IMR-90 (cell line): ENCODE measurements at regions not wholly inside any gene's neighbourhood (a gene's known extent, or its start where the extent isn't known, plus 50 kb on each side); places are given as distances from the start of the nearest gene placed in this dataset.

ENCODE experiments used
- BHLHE40 ChIP-seq: fragments of 150-350 bp; IDR thresholded peaks from 2 replicates; pipeline ENCODE4 v1.6.1; 2016; ENCODE audit warnings: mild to moderate bottlenecking, low read depth, low read length
- CEBPB ChIP-seq: IDR thresholded peaks from 2 replicates; pipeline ENCODE4 v1.6.1; 2012; ENCODE audit warnings: low read depth, low read length, improper control_type of control experiment
- MAZ ChIP-seq: IDR thresholded peaks from 2 replicates; pipeline ENCODE4 v1.6.1; 2012; ENCODE audit warnings: low read depth, mild to moderate bottlenecking, low read length, improper control_type of control experiment, moderate library complexity, borderline replicate concordance
- POLR2A ChIP-seq: IDR thresholded peaks from 2 replicates; pipeline ENCODE4 v1.6.1; 2012; ENCODE audit warnings: mild to moderate bottlenecking, low read depth, low read length
- RAD21 ChIP-seq: IDR thresholded peaks from 2 replicates; pipeline ENCODE4 v1.6.1; 2012; ENCODE audit warnings: low read length, improper control_type of control experiment
- SMC3 ChIP-seq: fragments of 150-350 bp; IDR thresholded peaks from 2 replicates; pipeline ENCODE4 v1.6.1; 2016; ENCODE audit warnings: low read depth, mild to moderate bottlenecking, antibody characterized with exemption, low read length, moderate library complexity
- TF ChIP-seq, protein P1 (sequence below): fragments of 150-350 bp; IDR thresholded peaks from 2 replicates; pipeline ENCODE4 v1.6.1; 2017; ENCODE audit warnings: mild to moderate bottlenecking, antibody characterized with exemption, low read length, low read depth
- TF ChIP-seq, protein P2 (sequence below): conservative IDR thresholded peaks from 2 replicates; pipeline ENCODE4 v1.5.1; 2012; ENCODE audit warnings: mild to moderate bottlenecking, low read depth, low read length, improper control_type of control experiment

DNA sequence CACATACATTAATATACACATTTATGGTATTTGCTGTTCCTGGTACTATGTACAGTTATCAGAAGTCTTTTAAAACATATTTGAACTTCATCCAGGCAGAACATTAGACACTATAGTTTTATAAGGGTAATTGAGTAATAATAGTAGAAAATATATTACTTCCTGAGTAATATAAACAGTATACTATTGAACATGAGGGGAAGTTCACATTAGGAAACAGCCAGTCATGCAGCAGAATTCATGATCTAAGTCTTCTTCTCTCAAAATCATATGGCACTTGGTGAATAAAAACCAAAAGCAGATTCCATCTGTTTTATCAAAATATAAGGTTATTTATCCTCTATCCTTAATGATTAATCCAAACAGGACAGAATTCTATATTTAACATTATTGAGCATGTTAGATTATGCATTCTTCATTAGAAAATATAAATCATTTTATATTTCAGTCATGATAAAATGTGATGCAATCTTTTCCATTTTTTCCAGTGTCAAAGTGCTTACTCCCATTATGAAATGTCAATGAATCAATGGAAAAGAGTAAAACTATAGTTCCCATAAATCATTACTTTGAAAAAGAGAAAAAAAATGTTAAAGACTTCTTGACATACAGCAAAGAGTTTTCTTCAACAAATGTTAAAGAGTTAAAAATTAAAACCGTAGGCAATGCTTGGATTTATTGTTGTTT is 584.3 kb upstream of the TUSC1 start:
- TF ChIP-seq, protein P1, sequence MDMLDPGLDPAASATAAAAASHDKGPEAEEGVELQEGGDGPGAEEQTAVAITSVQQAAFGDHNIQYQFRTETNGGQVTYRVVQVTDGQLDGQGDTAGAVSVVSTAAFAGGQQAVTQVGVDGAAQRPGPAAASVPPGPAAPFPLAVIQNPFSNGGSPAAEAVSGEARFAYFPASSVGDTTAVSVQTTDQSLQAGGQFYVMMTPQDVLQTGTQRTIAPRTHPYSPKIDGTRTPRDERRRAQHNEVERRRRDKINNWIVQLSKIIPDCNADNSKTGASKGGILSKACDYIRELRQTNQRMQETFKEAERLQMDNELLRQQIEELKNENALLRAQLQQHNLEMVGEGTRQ = no peak
- TF ChIP-seq RAD21 (no peak), MAZ (no peak), CEBPB (peak; percentile 64), SMC3 (no peak), POLR2A (no peak), BHLHE40 (no peak)
- TF ChIP-seq, protein P2, sequence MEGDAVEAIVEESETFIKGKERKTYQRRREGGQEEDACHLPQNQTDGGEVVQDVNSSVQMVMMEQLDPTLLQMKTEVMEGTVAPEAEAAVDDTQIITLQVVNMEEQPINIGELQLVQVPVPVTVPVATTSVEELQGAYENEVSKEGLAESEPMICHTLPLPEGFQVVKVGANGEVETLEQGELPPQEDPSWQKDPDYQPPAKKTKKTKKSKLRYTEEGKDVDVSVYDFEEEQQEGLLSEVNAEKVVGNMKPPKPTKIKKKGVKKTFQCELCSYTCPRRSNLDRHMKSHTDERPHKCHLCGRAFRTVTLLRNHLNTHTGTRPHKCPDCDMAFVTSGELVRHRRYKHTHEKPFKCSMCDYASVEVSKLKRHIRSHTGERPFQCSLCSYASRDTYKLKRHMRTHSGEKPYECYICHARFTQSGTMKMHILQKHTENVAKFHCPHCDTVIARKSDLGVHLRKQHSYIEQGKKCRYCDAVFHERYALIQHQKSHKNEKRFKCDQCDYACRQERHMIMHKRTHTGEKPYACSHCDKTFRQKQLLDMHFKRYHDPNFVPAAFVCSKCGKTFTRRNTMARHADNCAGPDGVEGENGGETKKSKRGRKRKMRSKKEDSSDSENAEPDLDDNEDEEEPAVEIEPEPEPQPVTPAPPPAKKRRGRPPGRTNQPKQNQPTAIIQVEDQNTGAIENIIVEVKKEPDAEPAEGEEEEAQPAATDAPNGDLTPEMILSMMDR = no peak
